ENCODE measurements at regions not wholly inside any gene's neighbourhood (a gene's known extent, or its start where the extent isn't known, plus 50 kb on each side); places are given as distances from the start of the nearest gene placed in this dataset.
A peak's percentile ranks its signal among the peaks of the same experiment; 100 is the strongest.
"Not testable (repeated sequence)": the region's sequence is repeated elsewhere in the genome, so short reads cannot be mapped to it uniquely, and the experiment has no call there.

DNA sequence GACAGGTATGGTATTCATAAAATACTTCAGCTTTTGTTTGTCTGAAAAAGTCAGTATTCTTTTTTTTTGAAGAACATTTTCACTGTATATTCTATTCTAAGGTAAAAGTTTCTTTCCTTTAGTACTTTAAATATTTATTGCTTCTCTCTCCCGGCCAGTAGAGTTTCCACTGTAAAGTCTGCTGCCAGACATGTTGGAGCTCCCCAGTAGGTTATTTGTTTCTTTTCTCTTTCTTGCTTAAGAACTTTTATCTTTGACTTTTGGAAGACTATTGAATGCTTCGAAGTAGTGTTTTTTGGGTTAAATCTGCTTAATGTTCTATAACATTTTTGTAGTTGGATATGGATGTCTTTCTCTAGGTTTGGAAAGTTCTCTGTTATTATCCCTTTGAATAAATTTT, 1613.3 kb downstream of the SPATA31A7 start:
- 39 to 40% methylated on average over 2 of the region's 2 CpGs for WGBS, 2 experiments (ENCODE audit: low coverage in 1 of 2, low lambda C conversion rate in 2 of 2, missing lambda C conversion rate in 2 of 2)
- Histone ChIP-seq H3K4me3 (peak overlapping the region; percentile 72), H2AFZ (peak overlapping the region; percentile 83), H3K4me2 (ENCODE audit: unreplicated experiment) (peak overlapping the region; percentile 91), H3K9ac (peak overlapping the region; percentile 86), H3K4me1 (ENCODE audit: insufficient read depth) (peaks cover 19% of the 10 kb centered on the region)
- H3K79me2 ChIP-seq (ENCODE audit: insufficient read depth); in situ Hi-C loops (cut with MboI); H3F3A ChIP-seq (ENCODE audit: insufficient read depth); H3K36me3 ChIP-seq (ENCODE audit: low read depth); H3K27ac ChIP-seq; H3K27me3 ChIP-seq (replicated peaks; ENCODE audit: insufficient read depth); H3K9me3 ChIP-seq (ENCODE audit: low read depth); H4K20me1 ChIP-seq (ENCODE audit: insufficient read depth); H3K9me2 ChIP-seq (ENCODE audit: insufficient read depth): not testable (repeated sequence)
- DNase-seq = peak; percentile 27

DNA sequence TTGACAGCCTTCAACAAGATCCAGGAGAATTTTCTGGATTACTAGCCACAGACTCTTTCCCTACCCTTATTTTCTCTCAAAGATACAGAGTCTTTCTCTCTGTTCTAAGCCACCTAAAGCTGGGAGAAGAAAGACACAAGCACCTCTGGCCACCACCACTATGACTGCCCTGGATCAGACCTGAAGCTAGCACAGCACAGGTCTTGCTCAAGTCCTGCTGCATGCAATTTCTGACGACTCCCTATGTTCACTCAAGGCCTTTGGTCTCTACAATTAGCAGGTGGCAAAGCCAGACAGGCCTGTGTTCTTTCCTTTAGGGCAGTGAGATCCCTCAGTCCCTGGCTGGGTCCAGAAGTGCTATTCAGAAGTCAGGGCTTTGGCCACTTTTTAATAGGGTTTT, 1614.5 kb downstream of the SPATA31A7 start:
- H3K4me2 ChIP-seq (ENCODE audit: unreplicated experiment); H3F3A ChIP-seq (ENCODE audit: insufficient read depth); H3K9me3 ChIP-seq (ENCODE audit: low read depth); H3K27me3 ChIP-seq (replicated peaks; ENCODE audit: insufficient read depth); H3K9me2 ChIP-seq (ENCODE audit: insufficient read depth); H3K36me3 ChIP-seq (ENCODE audit: low read depth); H4K20me1 ChIP-seq (ENCODE audit: insufficient read depth); H3K4me3 ChIP-seq; H2AFZ ChIP-seq; H3K79me2 ChIP-seq (ENCODE audit: insufficient read depth); DNase-seq; in situ Hi-C loops (cut with MboI); H3K27ac ChIP-seq; H3K9ac ChIP-seq: not testable (repeated sequence)
- 13 to 18% methylated on average over 1 of the region's 1 CpG for WGBS, 2 experiments (ENCODE audit: low coverage in 1 of 2, low lambda C conversion rate in 2 of 2, missing lambda C conversion rate in 2 of 2)
- peaks cover 14% of the 10 kb centered on the region for H3K4me1 ChIP-seq (ENCODE audit: insufficient read depth)

DNA sequence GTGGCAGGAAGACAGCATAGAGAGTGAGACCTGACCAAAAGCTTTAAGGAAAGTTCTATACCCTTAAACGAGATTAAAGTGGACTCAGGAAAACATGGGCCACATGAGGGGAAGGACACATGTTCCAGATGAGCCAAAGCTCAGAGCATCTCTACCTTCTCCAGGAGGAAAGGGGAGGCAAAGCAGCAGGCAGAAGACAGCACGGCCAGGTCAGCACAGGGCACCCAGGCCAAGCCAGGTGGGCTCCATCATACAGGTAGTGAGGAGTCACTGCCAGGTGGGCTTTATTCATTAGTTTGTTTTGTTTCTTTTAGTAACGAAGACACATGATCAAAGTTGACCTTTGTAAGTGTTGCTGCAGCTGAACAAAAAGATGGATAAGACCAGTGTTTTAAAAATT, 1617.6 kb downstream of the SPATA31A7 start:
- H3K4me1 ChIP-seq (ENCODE audit: insufficient read depth); H4K20me1 ChIP-seq (ENCODE audit: insufficient read depth); H3K79me2 ChIP-seq (ENCODE audit: insufficient read depth); H3K9me2 ChIP-seq (ENCODE audit: insufficient read depth); H3K4me2 ChIP-seq (ENCODE audit: unreplicated experiment); in situ Hi-C loops (cut with MboI); H3K9ac ChIP-seq; H2AFZ ChIP-seq; H3K4me3 ChIP-seq; H3K27ac ChIP-seq; H3F3A ChIP-seq (ENCODE audit: insufficient read depth); H3K9me3 ChIP-seq (ENCODE audit: low read depth); DNase-seq; H3K27me3 ChIP-seq (replicated peaks; ENCODE audit: insufficient read depth); H3K36me3 ChIP-seq (ENCODE audit: low read depth): not testable (repeated sequence)
- WGBS, 2 experiments (ENCODE audit: low coverage in 1 of 2, low lambda C conversion rate in 2 of 2, missing lambda C conversion rate in 2 of 2) = 28 to 32% methylated on average over 3 of the region's 3 CpGs

DNA sequence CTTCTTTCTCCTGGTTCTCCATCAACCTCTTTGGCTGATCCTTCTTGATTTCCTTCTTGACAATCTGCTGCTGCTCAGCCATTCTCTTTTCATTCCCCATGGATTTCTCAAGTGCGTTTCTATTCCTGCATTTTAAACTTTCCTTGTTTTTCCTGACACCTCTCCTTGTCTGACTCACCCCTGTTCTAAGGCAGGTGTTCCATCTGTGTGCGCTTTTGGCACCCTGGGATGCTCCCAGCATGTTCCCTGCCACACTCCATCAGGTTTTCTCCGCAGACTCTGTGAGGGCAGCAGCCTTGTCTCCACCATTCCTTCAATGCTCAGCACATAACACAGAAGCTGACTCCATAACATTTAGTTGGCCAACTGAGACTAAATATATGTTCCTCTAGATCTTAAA, 1618.2 kb downstream of the SPATA31A7 start:
- H3K4me2 ChIP-seq (ENCODE audit: unreplicated experiment); H3K27me3 ChIP-seq (replicated peaks; ENCODE audit: insufficient read depth); H3K9me2 ChIP-seq (ENCODE audit: insufficient read depth); H3K4me3 ChIP-seq; H3K9me3 ChIP-seq (ENCODE audit: low read depth); H3K27ac ChIP-seq; in situ Hi-C loops (cut with MboI); H3K36me3 ChIP-seq (ENCODE audit: low read depth); H3F3A ChIP-seq (ENCODE audit: insufficient read depth); H3K4me1 ChIP-seq (ENCODE audit: insufficient read depth); H3K9ac ChIP-seq; H2AFZ ChIP-seq; H4K20me1 ChIP-seq (ENCODE audit: insufficient read depth); H3K79me2 ChIP-seq (ENCODE audit: insufficient read depth); DNase-seq: not testable (repeated sequence)
- 46 to 50% methylated on average over 3 of the region's 3 CpGs for WGBS, 2 experiments (ENCODE audit: low coverage in 1 of 2, low lambda C conversion rate in 2 of 2, missing lambda C conversion rate in 2 of 2)

DNA sequence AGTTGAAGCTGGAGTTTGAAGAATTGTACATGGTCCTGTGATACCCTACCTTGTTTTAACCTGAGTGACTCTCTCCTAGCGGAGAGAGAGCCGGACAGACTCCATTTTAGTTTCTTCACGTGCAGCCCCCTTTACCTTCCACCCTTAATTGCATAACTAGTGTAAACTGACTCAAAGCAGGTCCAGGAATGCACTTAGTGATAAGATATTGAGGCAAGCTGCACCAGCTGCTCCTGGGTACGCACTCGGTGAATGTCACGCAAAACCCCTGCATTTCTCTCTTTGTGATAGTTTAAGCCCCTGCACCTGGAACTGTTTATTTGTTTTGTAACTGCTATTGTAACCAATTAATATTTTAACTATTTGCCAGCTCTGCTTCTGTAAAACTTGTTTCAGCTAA, 1620.5 kb downstream of the SPATA31A7 start:
- H3K4me3 ChIP-seq; H4K20me1 ChIP-seq (ENCODE audit: insufficient read depth); H3K9ac ChIP-seq; H3K27me3 ChIP-seq (replicated peaks; ENCODE audit: insufficient read depth); H3K4me2 ChIP-seq (ENCODE audit: unreplicated experiment); H3K4me1 ChIP-seq (ENCODE audit: insufficient read depth); DNase-seq; H3K9me2 ChIP-seq (ENCODE audit: insufficient read depth); H3K27ac ChIP-seq; H3K79me2 ChIP-seq (ENCODE audit: insufficient read depth); H3K36me3 ChIP-seq (ENCODE audit: low read depth); H2AFZ ChIP-seq; H3F3A ChIP-seq (ENCODE audit: insufficient read depth); in situ Hi-C loops (cut with MboI); H3K9me3 ChIP-seq (ENCODE audit: low read depth): not testable (repeated sequence)
- 86 to 88% methylated on average over 6 of the region's 6 CpGs for WGBS, 2 experiments (ENCODE audit: low coverage in 1 of 2, low lambda C conversion rate in 2 of 2, missing lambda C conversion rate in 2 of 2)

DNA sequence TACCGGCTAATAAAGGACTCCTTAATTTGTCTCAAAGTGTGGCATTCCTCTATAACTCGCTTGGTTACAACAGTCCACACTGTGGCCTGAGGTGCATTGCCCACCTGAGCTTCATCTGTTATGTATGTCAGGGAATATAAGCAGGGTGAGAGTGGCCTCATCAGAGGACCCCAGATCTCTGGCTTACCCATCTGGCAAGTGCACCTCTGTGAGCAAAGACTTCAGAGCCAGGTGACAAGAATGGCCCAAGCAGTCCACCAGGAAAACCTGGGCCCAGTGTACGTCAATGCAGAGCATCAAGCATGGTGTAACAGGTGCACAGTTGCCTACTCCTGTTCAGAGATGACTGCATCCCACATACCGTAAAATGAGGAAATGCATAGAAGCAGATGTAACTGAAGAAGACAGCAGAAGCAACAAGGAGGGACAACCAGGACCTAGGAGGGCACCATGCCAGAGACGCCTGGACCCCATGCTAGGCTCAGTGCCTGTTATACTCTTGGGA, 1621.0 kb downstream of the SPATA31A7 start:
- H3F3A ChIP-seq (ENCODE audit: insufficient read depth); H3K27me3 ChIP-seq (replicated peaks; ENCODE audit: insufficient read depth); H3K27ac ChIP-seq; H3K9me2 ChIP-seq (ENCODE audit: insufficient read depth); H3K9ac ChIP-seq; H3K9me3 ChIP-seq (ENCODE audit: low read depth); DNase-seq; H3K4me2 ChIP-seq (ENCODE audit: unreplicated experiment); H4K20me1 ChIP-seq (ENCODE audit: insufficient read depth); H3K79me2 ChIP-seq (ENCODE audit: insufficient read depth); H2AFZ ChIP-seq; in situ Hi-C loops (cut with MboI); H3K4me1 ChIP-seq (ENCODE audit: insufficient read depth); H3K36me3 ChIP-seq (ENCODE audit: low read depth); H3K4me3 ChIP-seq: not testable (repeated sequence)
- WGBS, 2 experiments (ENCODE audit: low coverage in 1 of 2, low lambda C conversion rate in 2 of 2, missing lambda C conversion rate in 2 of 2) = 64 to 70% methylated on average over 5 of the region's 5 CpGs

DNA sequence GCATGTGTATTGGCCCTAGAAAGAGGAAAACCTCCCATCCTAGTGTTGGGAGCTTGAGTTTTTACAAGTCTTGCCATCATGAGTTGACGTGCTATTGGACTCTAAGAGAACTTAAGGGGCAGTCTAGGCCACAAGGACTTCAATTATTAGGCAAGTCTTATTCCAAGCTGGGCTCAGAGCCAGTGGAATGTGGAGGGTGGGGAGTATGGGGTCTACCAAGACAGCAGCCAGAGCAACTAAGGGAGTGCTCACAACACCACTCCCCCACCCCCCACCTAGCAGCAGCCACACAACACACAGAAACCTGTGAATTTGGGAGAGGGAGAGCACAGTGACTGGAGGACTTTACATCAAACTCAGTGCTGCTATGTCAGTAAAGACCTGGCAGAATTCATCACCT, 1625.6 kb downstream of the SPATA31A7 start:
- H3K9me3 ChIP-seq (ENCODE audit: low read depth); H3K79me2 ChIP-seq (ENCODE audit: insufficient read depth); in situ Hi-C loops (cut with MboI); H3K9ac ChIP-seq; H4K20me1 ChIP-seq (ENCODE audit: insufficient read depth); DNase-seq; H3K36me3 ChIP-seq (ENCODE audit: low read depth); H3K4me1 ChIP-seq (ENCODE audit: insufficient read depth); H3F3A ChIP-seq (ENCODE audit: insufficient read depth); H3K4me3 ChIP-seq; H3K4me2 ChIP-seq (ENCODE audit: unreplicated experiment); H3K27me3 ChIP-seq (replicated peaks; ENCODE audit: insufficient read depth); H2AFZ ChIP-seq; H3K9me2 ChIP-seq (ENCODE audit: insufficient read depth); H3K27ac ChIP-seq: not testable (repeated sequence)
- WGBS, 2 experiments (ENCODE audit: low coverage in 1 of 2, low lambda C conversion rate in 2 of 2, missing lambda C conversion rate in 2 of 2) = 25 to 31% methylated on average over 1 of the region's 1 CpG

DNA sequence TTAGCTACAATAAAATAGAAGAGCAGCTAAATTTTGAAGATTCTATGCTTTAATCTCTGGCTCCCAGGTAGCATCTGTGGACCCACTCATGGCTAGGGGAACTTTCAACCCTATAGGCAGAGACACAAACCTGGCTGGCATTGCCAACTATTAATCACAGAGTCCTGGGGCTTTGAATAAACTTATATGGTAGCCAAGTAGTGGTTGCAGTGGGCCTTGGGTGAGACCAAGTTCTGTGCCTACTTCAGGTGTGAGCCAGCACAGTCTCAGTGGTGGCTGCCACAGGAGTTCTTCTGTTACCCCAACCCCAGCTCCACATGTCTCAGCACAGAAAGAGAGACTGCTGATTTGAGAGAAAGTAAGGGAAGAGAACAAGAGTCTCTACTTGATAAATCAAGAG, 1626.5 kb downstream of the SPATA31A7 start:
- H3K4me3 ChIP-seq; H3K9me2 ChIP-seq (ENCODE audit: insufficient read depth); H3K27me3 ChIP-seq (replicated peaks; ENCODE audit: insufficient read depth); in situ Hi-C loops (cut with MboI); H2AFZ ChIP-seq; H4K20me1 ChIP-seq (ENCODE audit: insufficient read depth); H3F3A ChIP-seq (ENCODE audit: insufficient read depth); H3K9me3 ChIP-seq (ENCODE audit: low read depth); H3K4me2 ChIP-seq (ENCODE audit: unreplicated experiment); H3K4me1 ChIP-seq (ENCODE audit: insufficient read depth); H3K27ac ChIP-seq; H3K36me3 ChIP-seq (ENCODE audit: low read depth); DNase-seq; H3K79me2 ChIP-seq (ENCODE audit: insufficient read depth); H3K9ac ChIP-seq: not testable (repeated sequence)
